GM12878 (cell line): ENCODE measurements at regions not wholly inside any gene's neighbourhood (a gene's known extent, or its start where the extent isn't known, plus 50 kb on each side); places are given as distances from the start of the nearest gene placed in this dataset.

Source experiments
- ATAC-seq: fragments of 200-7000 bp; cut with Tn5 transposase; 3 replicates; pipeline ENCODE4 v1.9.1; 2020; ENCODE audit warnings: mild to moderate bottlenecking, moderate library complexity
- BruUV-seq: library from RNA; stranded (reverse); fragments of 400-500 nt; replicated peaks from 2 replicates; lab custom pipeline; 2021; lab: Mats Ljungman, UMichigan
- CTCF ChIA-PET: fragments of 300-600 bp; sonication (Branson Sonifier 250); formaldehyde crosslinking; extraction: SDS; loops from one replicate; lab custom pipeline; 2021; ENCODE audit warnings: inconsistent platforms; lab: Yijun Ruan, JAX
- POLR2A ChIA-PET: fragments of 350-600 bp; formaldehyde crosslinking; extraction: SDS; loops from one replicate; lab custom pipeline; 2021; ENCODE audit warnings: inconsistent platforms; lab: Charles Lee
- RAD21 ChIA-PET: fragments of 300-600 bp; sonication (Branson Sonifier 250); formaldehyde crosslinking; loops from one replicate; lab custom pipeline; 2023; ENCODE audit warnings: antibody characterized with exemption; ENCODE audit not compliant: unreplicated experiment; lab: Charles Lee
- SMC1A ChIA-PET: fragments of 300-600 bp; sonication (Branson Sonifier 250); formaldehyde crosslinking; loops from one replicate; lab custom pipeline; 2023; ENCODE audit not compliant: unreplicated experiment, uncharacterized antibody; lab: Charles Lee
- DNase-seq: peaks from one replicate; pipeline ENCODE4 v3.0.0-alpha.2; 2011; ENCODE audit warnings: low read depth, low spot score
- FAIRE-seq: peaks from 3 replicates; lab custom pipeline; 2011; peaks lifted over from hg19 to GRCh38; lab: Jason Lieb, UNC
- H2AFZ ChIP-seq: 2 replicates; pipeline ENCODE4 v1.6.0; 2011; ENCODE audit warnings: low read depth, low read length, control low read depth; ENCODE audit not compliant: control insufficient read depth
- H3K27ac ChIP-seq: 2 replicates; pipeline ENCODE4 v1.5.1; 2011; ENCODE audit warnings: control low read depth; ENCODE audit not compliant: control insufficient read depth, insufficient read depth
- H3K27me3 ChIP-seq, 2 experiments: replicated peaks in 1 of 2; 2 replicates each; pipeline versions ENCODE4 v1.6.0 to v1.6.1; 2011; ENCODE audit warnings: low read length in 1 of 2; ENCODE audit not compliant: control insufficient read depth in 2 of 2, insufficient read depth in 2 of 2
- H3K36me3 ChIP-seq, 2 experiments: 2 replicates each; pipeline ENCODE4 v1.5.1; 2011; ENCODE audit warnings: low read length in 1 of 2; ENCODE audit not compliant: control insufficient read depth in 2 of 2, insufficient read depth in 2 of 2
- H3K4me1 ChIP-seq: 2 replicates; pipeline ENCODE4 v1.6.1; 2011; ENCODE audit warnings: mild to moderate bottlenecking, low read length, moderate library complexity, mixed read lengths; ENCODE audit not compliant: control insufficient read depth, insufficient read depth
- H3K4me2 ChIP-seq: 2 replicates; pipeline ENCODE4 v1.6.0; 2011; ENCODE audit warnings: control low read depth; ENCODE audit not compliant: control insufficient read depth, insufficient read depth
- H3K4me3 ChIP-seq: fragments of 200-600 bp; sonication (generic); 2 replicates; pipeline ENCODE4 v1.5.1; 2016
- H3K79me2 ChIP-seq: 2 replicates; pipeline ENCODE4 v1.6.0; 2011; ENCODE audit warnings: low read length; ENCODE audit not compliant: control insufficient read depth, insufficient read depth
- H3K9ac ChIP-seq: 2 replicates; pipeline ENCODE4 v1.8.0; 2011; ENCODE audit warnings: low read length, control low read depth, mixed read lengths; ENCODE audit not compliant: control insufficient read depth, insufficient read depth
- H3K9me3 ChIP-seq: replicated peaks from 3 replicates; pipeline ENCODE4 v1.5.1; 2011; ENCODE audit warnings: mild to moderate bottlenecking, low read length; ENCODE audit not compliant: control insufficient read depth, insufficient read depth
- H4K20me1 ChIP-seq: 2 replicates; pipeline ENCODE4 v1.6.0; 2011; ENCODE audit not compliant: control insufficient read depth, insufficient read depth
- EED ChIP-seq: sonication (generic); IDR thresholded peaks from 2 replicates; pipeline ENCODE4 v1.6.1; 2016; ENCODE audit warnings: antibody characterized with exemption, low read depth
- IKZF1 ChIP-seq: fragments of 450-650 bp; conservative IDR thresholded peaks from 2 replicates; pipeline ENCODE4 v1.6.1; 2017; ENCODE audit warnings: antibody characterized with exemption, mild to moderate bottlenecking
- MTA3 ChIP-seq: IDR thresholded peaks from 2 replicates; pipeline ENCODE4 v1.6.1; 2012; ENCODE audit warnings: low read length, inconsistent platforms, borderline replicate concordance
- NFIC ChIP-seq: IDR thresholded peaks from 2 replicates; pipeline ENCODE4 v1.6.1; 2012; ENCODE audit warnings: low read depth, mild to moderate bottlenecking, inconsistent platforms, low read length, moderate library complexity
- NKRF ChIP-seq: fragments of 450-650 bp; conservative IDR thresholded peaks from 2 replicates; pipeline ENCODE4 v1.6.1; 2017; ENCODE audit warnings: mild to moderate bottlenecking, moderate library complexity
- NR2C2 ChIP-seq: IDR thresholded peaks from 2 replicates; pipeline ENCODE4 v1.6.1; 2011; ENCODE audit warnings: borderline replicate concordance, low read depth; ENCODE audit not compliant: control insufficient read depth, insufficient read length
- SMAD1 ChIP-seq: fragments of 450-650 bp; IDR thresholded peaks from 2 replicates; pipeline ENCODE4 v1.6.1; 2018; ENCODE audit warnings: mild to moderate bottlenecking, low read depth; ENCODE audit not compliant: partially characterized antibody
- USF2 ChIP-seq: IDR thresholded peaks from 2 replicates; pipeline ENCODE4 v1.6.1; 2011; ENCODE audit warnings: low read depth, low read length, improper control_type of control experiment, borderline replicate concordance
- WGBS: methylation state at CpG from one replicate; pipeline ENCODE4 v1.1.6; 2016; ENCODE audit warnings: low lambda C conversion rate; ENCODE audit not compliant: insufficient replicate concordance, insufficient coverage; ENCODE audit errors: missing lambda C conversion rate; 5-methylcytosine and 5-hydroxymethylcytosine counted together
- in situ Hi-C: fragments of 300-500 bp; cut with MboI; formaldehyde crosslinking; loops from 9 replicates; pipeline ENCODE4 v1.14.3; 2018; ENCODE audit warnings: mixed read lengths
- intact Hi-C: fragments of 100-400 bp; cut with micrococcal nuclease; formaldehyde crosslinking; loops from one replicate; pipeline ENCODE4 v1.14.2; 2022; ENCODE audit not compliant: unreplicated experiment

GRCh38 chr12:102596687-102597086 lies 116.3 kb upstream of the IGF1 start:
- H2AFZ ChIP-seq = no peak overlapping the region
- ChIA-PET POLR2A (no interaction called here), RAD21 (interaction anchor here (0.6 kb wide), 1 partner anchor 426 kb away, joined by 3 read pairs; no protein-coding TSS in a partner anchor), CTCF (no interaction called here), SMC1A (no interaction called here)
- intact Hi-C loops (no loop called here), in situ Hi-C loops (no loop called here)
- ATAC-seq (no peak), DNase-seq (no peak), FAIRE-seq (no peak)
- H3K9me3 ChIP-seq = no peaks in the 10 kb centered on the region
- no peak overlapping the region for H3K9ac ChIP-seq
- no peak overlapping the region for H3K4me2 ChIP-seq
- no peaks in the 10 kb centered on the region for H3K79me2 ChIP-seq
- H3K27ac ChIP-seq = no peak overlapping the region
- no peaks in the 10 kb centered on the region for H4K20me1 ChIP-seq
- H3K27me3 ChIP-seq = no peaks in the 10 kb centered on the region
- no peaks in the 10 kb centered on the region for H3K4me1 ChIP-seq
- BruUV-seq = no TSS peak
- 0% methylated on average over 2 of the region's 2 CpGs for WGBS
- TF ChIP-seq NKRF (no peak), USF2 (no peak), IKZF1 (no peak), NR2C2 (no peak), EED (no peak), MTA3 (no peak), SMAD1 (no peak), NFIC (no peak)
- H3K36me3 ChIP-seq = no peaks in the 10 kb centered on the region
- no peak overlapping the region for H3K4me3 ChIP-seq
